ENCODE measurements at regions not wholly inside any gene's neighbourhood (a gene's known extent, or its start where the extent isn't known, plus 50 kb on each side); places are given as distances from the start of the nearest gene placed in this dataset.

DNA sequence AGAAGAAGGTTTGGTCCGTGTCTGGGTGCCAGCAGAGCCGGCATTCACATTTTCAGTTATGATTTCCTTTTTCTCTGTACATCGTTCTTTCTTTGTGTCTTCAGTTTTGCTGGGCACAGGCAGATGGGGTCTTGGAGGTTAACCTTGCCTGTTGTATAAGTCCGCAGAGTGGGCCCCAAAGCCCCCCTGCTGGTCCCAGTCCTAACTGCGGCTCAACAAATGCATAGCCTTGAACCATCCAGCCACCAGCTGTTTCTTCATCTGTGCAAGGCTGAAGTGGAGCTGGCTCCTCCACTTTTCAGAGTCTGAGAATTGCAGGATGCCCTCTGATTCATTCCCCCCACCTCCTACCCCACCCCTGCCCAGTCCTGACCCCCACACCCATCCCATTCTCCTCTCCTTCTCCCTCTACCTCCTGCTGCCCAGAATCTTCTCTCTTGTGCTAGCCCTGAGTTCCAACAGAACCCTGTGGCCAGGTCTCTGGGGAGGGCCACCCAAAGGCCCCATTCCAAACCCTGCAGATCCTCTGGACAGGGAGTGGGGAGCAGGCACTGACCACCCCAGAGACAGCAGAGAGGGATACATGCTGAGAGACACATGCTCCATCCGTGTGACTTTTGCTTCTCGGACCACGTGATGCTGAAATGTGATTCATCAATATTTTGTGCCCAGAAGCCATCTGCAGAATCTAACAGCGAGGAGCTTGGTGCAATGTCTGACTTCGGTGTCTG is 386.5 kb upstream of the SULF2 start:
- DNase-seq: no peak
- ATAC-seq: no peak
- Histone ChIP-seq H3K36me3 (ENCODE audit: insufficient read depth in 1 of 2, low read depth in 1 of 2) (no peaks in the 10 kb centered on the region), H3K27me3 (ENCODE audit: insufficient read depth in 3 of 3, low read length in 2 of 3) (peaks cover 0 to 5% (median 4%) of the 10 kb centered on the region in 3 donors), H3K27ac (no peak overlapping the region), H3K4me3 (no peak overlapping the region), H3K9me3 (peaks cover 5% of the 10 kb centered on the region), H3K4me1 (no peaks in the 10 kb centered on the region)
- TF ChIP-seq, protein P1, sequence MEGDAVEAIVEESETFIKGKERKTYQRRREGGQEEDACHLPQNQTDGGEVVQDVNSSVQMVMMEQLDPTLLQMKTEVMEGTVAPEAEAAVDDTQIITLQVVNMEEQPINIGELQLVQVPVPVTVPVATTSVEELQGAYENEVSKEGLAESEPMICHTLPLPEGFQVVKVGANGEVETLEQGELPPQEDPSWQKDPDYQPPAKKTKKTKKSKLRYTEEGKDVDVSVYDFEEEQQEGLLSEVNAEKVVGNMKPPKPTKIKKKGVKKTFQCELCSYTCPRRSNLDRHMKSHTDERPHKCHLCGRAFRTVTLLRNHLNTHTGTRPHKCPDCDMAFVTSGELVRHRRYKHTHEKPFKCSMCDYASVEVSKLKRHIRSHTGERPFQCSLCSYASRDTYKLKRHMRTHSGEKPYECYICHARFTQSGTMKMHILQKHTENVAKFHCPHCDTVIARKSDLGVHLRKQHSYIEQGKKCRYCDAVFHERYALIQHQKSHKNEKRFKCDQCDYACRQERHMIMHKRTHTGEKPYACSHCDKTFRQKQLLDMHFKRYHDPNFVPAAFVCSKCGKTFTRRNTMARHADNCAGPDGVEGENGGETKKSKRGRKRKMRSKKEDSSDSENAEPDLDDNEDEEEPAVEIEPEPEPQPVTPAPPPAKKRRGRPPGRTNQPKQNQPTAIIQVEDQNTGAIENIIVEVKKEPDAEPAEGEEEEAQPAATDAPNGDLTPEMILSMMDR (IDR thresholded peaks at IDR 0.05): no peak
- 55 to 61% (median 58%) methylated on average over 10 of the region's 10 CpGs for WGBS, 3 donors
- intact Hi-C loops (cut with DNase I): no loop called here

DNA sequence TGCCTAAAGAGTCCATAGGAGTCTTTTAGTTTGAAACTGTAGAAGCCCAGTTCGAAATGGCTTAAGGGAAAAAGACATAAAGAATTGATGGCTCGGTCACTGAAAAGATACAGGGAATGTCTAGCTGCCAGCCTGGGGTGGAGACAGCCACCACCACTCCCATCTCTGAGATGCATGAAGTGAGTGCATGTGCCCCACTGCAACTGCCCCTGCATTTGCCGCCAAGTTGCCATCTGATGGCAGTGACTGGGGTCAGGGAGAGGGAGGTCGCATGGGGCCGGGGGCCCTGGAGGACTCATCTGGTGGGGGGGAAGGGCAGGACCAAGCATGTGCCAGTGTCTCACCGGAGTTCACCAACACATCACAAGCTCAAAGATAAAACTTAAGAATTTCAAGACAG is 385.8 kb upstream of the SULF2 start:
- ATAC-seq: no peak
- Histone ChIP-seq H3K36me3 (ENCODE audit: insufficient read depth in 1 of 2, low read depth in 1 of 2) (no peaks in the 10 kb centered on the region), H3K27ac (no peak overlapping the region), H3K9me3 (peaks cover 5% of the 10 kb centered on the region), H3K4me1 (no peaks in the 10 kb centered on the region), H3K4me3 (no peak overlapping the region), H3K27me3 (ENCODE audit: insufficient read depth in 3 of 3, low read length in 2 of 3) (peaks cover 0 to 5% (median 4%) of the 10 kb centered on the region in 3 donors)
- TF ChIP-seq, protein P1 (IDR thresholded peaks at IDR 0.05): no peak
- intact Hi-C loops (cut with DNase I): no loop called here
- no peak for DNase-seq
- WGBS, 3 donors: 38 to 58% (median 47%) methylated on average over 6 of the region's 6 CpGs

DNA sequence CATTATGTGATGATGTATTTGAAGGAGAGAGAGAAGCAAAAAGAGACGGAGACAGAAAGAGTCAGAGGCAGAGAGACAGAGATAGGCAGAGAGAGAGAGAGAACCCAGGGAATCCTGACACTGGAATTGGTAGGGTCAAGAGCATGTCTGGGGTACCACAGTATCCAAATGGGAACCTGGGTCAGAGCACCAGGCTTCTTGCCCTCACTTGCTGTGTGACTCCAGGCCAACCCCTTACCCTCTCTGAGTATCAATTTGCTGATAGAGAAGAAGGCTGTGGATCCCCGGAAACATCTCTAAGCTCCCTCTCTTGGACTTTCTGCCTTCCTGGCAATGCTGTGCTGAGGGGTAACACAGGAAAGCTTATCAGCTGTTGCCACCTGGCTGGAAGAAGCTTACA is 385.3 kb upstream of the SULF2 start:
- Histone ChIP-seq H3K36me3 (ENCODE audit: insufficient read depth in 1 of 2, low read depth in 1 of 2) (no peaks in the 10 kb centered on the region), H3K9me3 (peaks cover 5% of the 10 kb centered on the region), H3K27ac (no peak overlapping the region), H3K4me3 (no peak overlapping the region), H3K4me1 (no peaks in the 10 kb centered on the region), H3K27me3 (ENCODE audit: insufficient read depth in 3 of 3, low read length in 2 of 3) (peaks cover 0 to 10% (median 4%) of the 10 kb centered on the region in 3 donors)
- intact Hi-C loops (cut with DNase I): no loop called here
- TF ChIP-seq, protein P1 (IDR thresholded peaks at IDR 0.05): no peak
- DNase-seq (no peak), ATAC-seq (no peak)
- WGBS, 3 donors: 52 to 68% (median 55%) methylated on average over 2 of the region's 2 CpGs

GRCh38 chr20:48169650-48170225 is 384.5 kb upstream of the SULF2 start:
- Histone ChIP-seq H3K9me3 (peaks cover 5% of the 10 kb centered on the region), H3K27ac (no peak overlapping the region), H3K4me1 (no peaks in the 10 kb centered on the region), H3K36me3 (ENCODE audit: insufficient read depth in 1 of 2, low read depth in 1 of 2) (no peaks in the 10 kb centered on the region), H3K4me3 (no peak overlapping the region), H3K27me3 (ENCODE audit: insufficient read depth in 3 of 3, low read length in 2 of 3) (peaks cover 5 to 19% (median 6%) of the 10 kb centered on the region in 3 donors)
- DNase-seq (no peak), ATAC-seq (no peak)
- 31 to 41% (median 32%) methylated on average over 15 of the region's 15 CpGs for WGBS, 3 donors
- intact Hi-C loops (cut with DNase I): no loop called here
- TF ChIP-seq, protein P1 (IDR thresholded peaks at IDR 0.05): no peak
